ENCODE measurements at regions not wholly inside any gene's neighbourhood (a gene's known extent, or its start where the extent isn't known, plus 50 kb on each side); places are given as distances from the start of the nearest gene placed in this dataset.

DNA sequence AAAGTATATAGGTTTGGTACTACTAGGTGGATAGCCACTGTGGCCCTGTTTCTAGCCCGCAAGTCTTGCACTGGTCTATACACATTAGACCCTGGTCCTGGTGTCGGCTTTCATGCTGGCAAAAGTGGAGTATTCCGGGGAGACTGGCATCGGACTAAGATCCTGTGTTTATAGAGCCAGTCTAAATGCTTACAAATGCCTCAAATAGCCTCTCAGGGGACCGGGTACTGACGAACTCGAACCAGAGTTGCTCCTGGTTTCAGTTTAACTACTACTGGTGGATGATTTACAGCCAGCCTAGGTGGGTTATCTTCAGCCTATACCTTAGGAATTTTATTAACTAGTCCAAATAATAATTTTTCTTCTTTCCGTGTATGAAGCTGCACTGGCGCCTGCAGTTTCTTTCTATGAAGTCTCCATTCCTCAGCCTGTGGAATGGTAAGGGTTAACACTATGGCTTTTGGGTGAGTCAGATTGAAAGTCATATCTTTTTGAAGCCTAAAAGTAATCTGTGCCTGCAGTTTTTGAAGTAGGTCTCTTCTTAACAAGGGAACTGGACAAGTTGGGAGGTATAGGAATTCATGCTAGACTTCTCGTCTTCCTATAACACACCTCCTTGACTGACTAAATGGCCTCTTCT, 51.3 kb downstream of the OR10H4 start:
- no peak for DNase-seq

DNA sequence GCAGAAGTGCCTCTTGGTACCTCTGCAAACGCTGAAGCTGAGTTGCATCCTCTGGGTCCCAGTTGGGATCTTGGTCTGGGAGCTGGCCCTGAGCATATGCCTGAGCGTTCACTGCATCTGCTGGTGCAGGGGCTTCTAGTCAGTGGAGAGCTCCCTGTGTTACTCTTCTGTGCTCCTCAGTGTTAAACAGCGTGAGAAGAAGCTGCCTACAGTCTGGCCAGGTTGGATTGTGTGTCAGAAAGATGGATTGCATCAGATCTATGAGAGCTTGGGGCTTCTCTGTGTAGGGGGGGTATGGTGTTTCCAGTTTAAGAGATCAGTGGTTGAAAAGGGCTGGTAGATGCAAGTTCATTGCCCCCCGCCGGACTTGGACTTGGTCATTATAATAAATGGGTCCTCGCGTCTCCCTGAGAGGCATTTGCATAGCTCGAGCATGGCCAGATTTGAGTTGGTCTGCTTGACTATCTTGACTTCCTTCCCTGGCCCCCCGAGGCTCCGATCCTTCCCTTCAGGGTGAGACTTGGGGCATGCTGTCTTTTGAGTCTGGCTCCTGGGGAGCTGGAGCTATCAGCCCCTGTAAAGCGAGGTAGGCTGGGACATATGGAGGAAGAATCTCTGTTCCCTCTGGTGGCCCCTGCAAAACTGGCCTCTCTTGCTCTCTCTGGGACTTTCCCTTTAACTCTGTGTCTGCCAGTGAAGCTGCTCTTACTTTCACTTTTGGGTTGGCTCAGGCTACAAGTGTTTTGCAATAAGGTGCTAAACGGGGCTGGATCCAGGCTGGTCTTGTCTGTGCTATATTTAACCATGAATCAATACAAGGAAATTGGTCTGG, 52.9 kb downstream of the OR10H4 start:
- DNase-seq: peak; percentile 24

GRCh38 chr19:16002406-16003384, 53.9 kb downstream of the OR10H4 start:
- DNase-seq: no peak

DNA sequence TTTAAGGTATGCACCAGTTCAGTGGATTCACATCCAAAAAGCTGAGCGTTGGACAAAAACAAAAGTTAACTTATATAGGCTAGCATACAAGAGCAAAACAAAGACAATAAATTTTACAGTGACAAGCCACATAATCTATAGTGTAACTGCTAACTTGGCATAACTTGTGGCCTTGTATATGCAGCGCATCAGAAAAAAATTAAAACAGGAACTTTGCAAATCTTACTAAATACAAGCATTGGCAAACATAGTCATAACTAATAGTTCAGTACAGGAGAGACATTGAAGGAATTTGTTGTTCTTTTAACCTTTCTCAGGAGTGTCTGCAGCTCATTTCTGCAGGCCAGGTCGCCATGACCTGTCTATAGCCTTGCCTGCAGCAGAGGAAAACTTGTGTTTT, 54.6 kb downstream of the OR10H4 start:
- DNase-seq: no peak

GRCh38 chr19:16005925-16006324, 57.1 kb downstream of the OR10H4 start:
- DNase-seq: no peak

DNA sequence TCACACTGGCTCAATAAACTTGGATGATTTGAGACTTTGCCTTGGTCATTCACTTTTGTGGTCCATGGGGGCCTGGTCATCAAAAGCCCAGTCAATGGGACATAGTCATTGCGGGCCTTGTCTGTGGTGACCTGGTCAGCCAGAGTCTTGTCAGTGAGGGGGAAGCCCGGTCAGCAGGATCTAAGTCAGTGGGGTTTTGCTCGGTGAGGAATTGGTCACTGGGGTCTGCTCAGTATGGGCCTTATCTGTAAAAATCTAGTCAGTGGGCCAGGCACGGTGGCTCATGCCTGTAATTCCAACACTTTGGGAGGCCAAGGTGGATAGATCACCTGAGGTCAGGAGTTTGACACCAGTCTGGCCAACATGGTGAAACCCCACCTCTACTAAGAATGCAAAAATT, 63.7 kb upstream of the TPM4 start:
- DNase-seq: no peak

DNA sequence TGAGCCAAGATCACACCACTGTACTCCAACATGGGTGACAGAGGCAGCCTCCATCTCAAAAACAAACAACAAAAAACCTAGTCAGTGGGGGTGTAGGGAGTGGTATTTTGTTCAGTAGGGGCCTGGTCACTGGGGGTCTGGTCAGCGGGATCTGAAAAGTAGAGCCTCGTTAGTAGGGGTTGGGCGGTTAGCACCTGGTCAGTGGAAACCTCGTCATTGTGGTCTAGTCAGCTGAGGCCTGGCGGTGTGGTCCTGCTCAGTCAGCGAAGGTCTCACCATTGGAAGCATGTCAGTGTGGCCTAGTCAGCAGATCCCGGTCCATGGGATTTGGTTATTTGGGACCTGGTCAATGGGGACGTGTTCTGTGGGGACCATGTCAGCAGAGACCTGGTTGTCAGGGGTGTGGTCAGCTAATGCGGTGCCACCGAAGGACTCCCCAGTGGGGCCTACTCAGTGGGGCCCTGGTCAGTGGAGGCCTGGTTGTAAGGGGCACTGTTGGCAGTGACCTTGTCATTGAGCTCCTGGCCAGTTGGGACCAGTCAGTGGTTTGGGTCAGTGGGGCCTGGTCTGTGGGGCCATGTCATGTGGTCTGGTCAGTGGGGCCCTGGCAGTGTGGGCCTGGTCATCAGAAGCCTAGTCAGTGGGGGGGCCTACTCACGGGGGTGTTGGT, 63.0 kb upstream of the TPM4 start:
- DNase-seq: no peak

DNA sequence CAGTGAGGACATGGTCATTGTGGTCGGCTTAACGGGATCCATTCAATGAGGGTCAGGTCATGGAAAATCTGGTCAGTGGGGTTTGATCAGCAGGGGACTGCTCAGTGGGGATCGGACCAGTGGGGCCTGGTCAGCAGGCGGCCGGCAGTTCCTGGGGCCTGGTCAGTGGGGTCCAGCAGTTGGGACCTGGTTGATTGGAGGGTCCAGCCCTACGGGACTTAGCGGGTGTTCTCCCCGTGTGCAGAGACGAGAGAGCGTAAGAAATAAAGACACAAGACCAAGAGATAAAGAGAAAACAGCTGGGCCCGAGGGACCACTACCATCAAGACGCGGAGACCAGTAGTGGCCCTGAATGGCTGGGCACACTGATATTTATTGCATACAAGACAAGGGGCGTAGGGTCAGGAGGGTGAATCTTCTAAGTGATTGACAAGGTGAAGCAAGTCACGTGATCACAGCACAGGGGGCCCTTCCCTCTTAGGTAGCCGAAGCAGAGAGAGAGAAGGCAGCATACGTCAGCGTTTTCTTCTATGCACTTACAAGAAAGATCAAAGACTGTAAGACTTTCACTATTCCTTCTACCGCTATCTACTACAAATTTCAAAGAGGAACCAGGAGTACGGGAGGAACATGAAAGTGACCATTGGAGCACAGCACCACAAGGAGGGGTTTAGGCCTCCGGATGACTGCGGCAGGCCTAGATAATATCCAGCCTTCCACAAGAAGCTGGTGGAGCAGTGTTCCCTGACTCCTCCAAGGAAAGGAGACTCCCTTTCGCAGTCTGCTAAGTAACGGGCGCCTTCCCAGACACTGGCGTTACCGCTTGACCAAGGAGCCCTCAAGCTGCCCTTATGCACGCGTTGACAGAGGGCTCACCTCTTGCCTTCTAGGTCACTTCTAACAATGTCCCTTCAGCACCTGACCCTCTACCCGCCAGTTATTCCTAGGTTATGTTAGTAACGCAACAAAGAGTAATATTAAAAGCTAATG, 62.1 kb upstream of the TPM4 start:
- DNase-seq: no peak

DNA sequence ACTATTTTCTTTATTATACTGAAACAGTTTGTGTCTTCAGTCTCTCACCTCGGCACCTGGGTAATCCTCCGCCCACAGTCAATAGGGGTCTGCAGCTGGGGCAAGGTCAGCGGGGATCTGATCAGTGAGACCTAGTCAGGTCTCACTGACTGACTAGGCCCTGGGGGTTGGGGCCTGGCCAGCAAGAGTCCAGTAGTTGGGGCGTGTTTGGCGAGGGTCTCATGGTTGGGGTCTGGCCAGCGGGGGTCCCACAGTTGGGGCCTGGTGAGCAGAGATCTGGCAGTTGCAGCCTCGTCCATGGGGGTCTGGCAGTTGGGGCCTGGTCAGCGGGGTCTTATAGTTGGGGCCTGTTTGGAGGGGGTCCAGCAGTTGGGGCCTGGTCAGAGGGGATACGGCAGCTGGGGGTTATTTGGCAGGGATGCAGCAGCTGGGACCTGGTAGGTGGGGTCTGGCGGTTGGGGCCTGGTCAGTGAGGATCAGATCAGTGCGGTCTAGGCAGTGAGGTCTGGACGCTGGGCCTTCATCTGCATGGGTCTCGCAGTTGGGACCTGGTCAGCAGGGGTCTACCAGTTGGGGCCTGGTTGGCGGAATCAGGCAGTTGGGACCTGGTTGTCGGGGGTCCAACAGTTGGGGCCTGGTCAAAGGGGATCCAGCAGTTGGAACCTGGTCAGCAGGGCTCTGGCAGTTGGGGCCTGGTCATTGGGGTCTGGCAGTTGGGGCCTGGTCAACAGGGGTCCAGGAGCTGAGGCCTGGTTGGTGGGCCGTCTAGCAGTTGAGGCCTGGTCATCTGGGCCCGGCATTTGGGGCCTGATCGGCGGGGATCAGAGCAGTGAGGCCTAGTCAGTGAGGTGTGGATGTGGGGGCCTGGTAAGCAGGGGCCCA, 61.1 kb upstream of the TPM4 start:
- no peak for DNase-seq

DNA sequence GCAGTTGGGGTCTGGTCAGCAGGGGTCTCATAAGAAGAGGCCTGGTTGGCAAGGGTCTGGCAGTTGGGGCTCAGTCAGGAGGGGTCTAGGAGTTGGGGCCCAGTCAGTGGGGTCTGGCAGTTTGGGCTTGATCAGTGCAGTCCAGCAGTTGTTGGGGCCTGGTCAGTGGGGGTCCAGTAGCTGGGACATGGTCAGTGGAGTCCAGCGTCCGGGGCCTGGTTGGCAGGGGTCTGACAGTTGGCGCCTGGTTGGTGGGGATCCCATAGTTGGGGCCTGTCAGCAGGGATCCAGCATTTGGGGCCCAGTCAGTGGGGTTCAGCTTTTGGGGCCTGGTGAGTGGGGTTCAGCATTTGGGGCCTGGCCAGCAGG, 60.5 kb upstream of the TPM4 start:
- no peak for DNase-seq

DNA sequence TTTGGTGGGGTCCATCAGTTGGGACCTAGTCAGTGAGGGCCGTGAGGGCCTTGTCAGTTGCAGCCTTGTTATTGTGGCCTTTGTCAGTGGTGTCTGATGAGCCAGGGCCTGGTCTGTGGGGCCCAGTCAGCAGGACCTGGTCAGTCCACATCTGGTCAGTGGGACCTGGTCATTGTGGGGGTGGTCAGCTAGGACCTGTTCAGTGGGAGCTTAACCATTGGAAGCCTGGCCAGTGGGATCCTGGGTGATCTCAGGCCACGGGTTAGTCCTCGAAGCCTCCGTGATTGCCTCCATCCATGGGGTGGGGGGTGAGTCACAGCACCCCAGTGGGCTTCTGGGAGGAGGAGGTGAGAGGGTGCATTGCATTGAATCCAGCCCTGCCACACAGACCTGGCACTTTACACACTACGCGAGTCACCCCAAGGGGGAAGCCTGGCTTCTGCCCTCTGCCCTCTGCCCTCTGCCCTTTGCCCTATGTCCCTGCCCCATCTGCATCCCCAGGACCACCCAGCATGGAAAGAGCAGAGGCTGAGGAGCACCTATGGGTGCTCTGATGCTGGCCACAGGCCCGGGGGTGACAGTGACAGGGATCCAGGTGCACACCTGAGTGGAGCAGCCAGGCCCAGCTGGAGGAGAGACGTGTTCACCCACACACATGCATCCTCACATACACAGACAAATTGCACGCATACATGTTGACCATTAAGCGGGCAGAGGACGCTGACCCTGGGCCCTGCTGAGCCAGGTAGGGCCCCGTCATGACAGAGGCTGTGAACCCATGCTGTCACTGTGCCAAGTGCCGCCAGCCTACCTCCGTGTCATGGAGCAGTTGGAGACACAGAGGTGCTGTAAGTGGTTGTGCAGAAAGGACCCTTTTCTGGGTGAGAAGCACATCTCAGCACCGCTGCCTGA, 59.8 kb upstream of the TPM4 start:
- no peak for DNase-seq

DNA sequence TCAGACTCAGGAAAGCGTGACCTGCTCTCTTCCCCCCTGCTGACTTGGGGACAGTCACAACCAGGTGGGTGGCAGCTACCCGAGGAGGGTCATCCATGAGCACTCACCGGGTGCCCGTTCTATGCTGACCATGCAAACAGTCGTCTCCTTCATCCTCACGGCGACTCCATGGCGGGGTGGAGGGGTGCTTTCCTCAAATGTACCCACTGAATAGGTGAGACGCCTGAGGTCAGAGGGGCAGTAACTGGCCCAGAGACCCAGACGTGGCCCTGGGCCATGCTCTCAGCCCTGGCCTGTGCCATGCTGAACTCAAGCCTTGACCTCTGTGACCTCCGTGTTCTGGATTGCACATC, 59.2 kb upstream of the TPM4 start:
- no peak for DNase-seq

- DNase-seq: no peak
These were observed 58.1 kb upstream of the TPM4 start for GRCh38 chr19:16018106-16018755.

- DNase-seq: no peak
These were observed 57.3 kb upstream of the TPM4 start for GRCh38 chr19:16018801-16019551.

DNA sequence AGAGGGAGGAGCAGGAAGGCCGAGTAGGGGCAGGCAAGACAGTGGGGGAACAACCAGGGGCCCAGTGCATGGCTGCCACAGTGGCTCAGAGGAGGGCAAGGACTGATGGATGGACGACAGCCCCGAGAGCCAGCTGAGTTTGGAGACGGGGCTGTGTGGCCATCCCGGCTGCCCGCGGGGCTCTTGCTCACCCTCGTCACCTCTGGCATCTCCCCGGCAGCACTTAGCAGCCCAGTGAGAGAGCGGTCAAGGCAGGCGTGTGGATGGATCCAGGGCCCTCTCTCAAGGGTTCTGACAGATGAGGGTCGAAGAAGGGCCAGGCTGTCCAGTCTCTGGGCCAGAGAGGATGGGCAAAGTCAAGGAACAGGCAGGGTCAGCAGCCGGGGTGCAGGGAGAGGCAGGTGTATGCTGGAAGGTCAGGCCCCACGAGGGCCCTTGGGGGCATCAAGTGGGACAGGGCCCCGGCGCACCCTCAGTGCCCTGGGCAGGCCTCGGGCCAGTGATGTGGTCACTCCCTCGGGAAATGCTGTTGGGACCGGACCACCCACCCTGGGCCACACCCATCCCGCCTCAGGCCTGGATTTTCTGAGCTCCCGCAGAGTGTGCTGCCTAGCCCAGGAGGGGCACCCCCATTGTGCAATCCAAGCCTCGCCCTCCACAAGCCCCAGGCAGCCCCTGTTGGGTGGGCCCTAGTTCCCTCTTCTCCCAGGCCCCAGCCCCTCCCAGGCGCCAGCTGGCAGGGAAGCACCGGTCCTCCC, 56.4 kb upstream of the TPM4 start:
- DNase-seq: no peak

- DNase-seq: no peak
These were observed 54.5 kb upstream of the TPM4 start for GRCh38 chr19:16021796-16022195.

DNA sequence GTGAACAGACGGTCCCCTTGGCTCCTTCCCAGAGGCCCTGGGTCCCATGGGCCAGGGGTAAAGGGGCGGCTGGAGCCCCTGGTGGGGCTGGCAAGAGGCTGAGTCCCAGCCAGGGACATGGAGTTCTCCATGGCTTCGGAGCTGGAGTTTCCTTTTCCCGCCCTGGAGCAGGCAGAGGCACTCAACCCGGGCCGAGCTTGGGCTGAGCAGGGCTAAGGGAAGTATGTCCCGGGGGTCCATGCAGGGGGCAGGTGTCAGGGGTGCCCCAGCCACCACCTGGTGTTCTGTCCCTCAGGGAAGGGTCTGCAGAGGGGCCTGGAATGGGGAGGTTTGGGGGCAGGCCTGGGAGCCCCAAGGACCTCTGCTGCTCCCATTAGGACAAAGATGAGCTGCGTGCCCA, 54.0 kb upstream of the TPM4 start:
- no peak for DNase-seq

- DNase-seq: no peak
These were observed 53.6 kb upstream of the TPM4 start for GRCh38 chr19:16022681-16023080.
